ENCODE measurements at regions not wholly inside any gene's neighbourhood (a gene's known extent, or its start where the extent isn't known, plus 50 kb on each side); places are given as distances from the start of the nearest gene placed in this dataset.

GRCh38 chr2:67660015-67660602 lies 263.0 kb downstream of the ETAA1 start:
- no peak for DNase-seq (ENCODE audit: low spot score)

GRCh38 chr2:67660871-67661270 lies 263.7 kb downstream of the ETAA1 start:
- DNase-seq (ENCODE audit: low spot score) = no peak

GRCh38 chr2:67662222-67662621 lies 265.1 kb downstream of the ETAA1 start:
- no peak for DNase-seq (ENCODE audit: low spot score)

- DNase-seq (ENCODE audit: low spot score) = no peak
These were observed 266.6 kb downstream of the ETAA1 start for GRCh38 chr2:67663776-67664175.

GRCh38 chr2:67666386-67667053 lies 269.4 kb downstream of the ETAA1 start:
- DNase-seq (ENCODE audit: low spot score) = no peak

- DNase-seq (ENCODE audit: low spot score) = no peak
These were observed 270.1 kb downstream of the ETAA1 start for GRCh38 chr2:67667054-67667908.

GRCh38 chr2:67668538-67668937 lies 271.4 kb downstream of the ETAA1 start:
- no peak for DNase-seq (ENCODE audit: low spot score)

GRCh38 chr2:67669168-67669567 lies 272.0 kb downstream of the ETAA1 start:
- no peak for DNase-seq (ENCODE audit: low spot score)

- DNase-seq (ENCODE audit: low spot score) = no peak
These were observed 272.6 kb downstream of the ETAA1 start for GRCh38 chr2:67669766-67670165.

GRCh38 chr2:67670747-67671183 lies 273.6 kb downstream of the ETAA1 start:
- no peak for DNase-seq (ENCODE audit: low spot score)

- DNase-seq (ENCODE audit: low spot score) = no peak
These were observed 274.6 kb downstream of the ETAA1 start for GRCh38 chr2:67671464-67672450.

GRCh38 chr2:67674668-67675067 lies 277.5 kb downstream of the ETAA1 start:
- DNase-seq (ENCODE audit: low spot score) = no peak

- no peak for DNase-seq (ENCODE audit: low spot score)
These were observed 287.9 kb downstream of the ETAA1 start for GRCh38 chr2:67684991-67685390.

- DNase-seq (ENCODE audit: low spot score) = no peak
These were observed 289.1 kb downstream of the ETAA1 start for GRCh38 chr2:67686254-67686653.

- no peak for DNase-seq (ENCODE audit: low spot score)
These were observed 292.1 kb downstream of the ETAA1 start for GRCh38 chr2:67689186-67689585.

GRCh38 chr2:67689651-67690050 lies 292.5 kb downstream of the ETAA1 start:
- no peak for DNase-seq (ENCODE audit: low spot score)

- DNase-seq (ENCODE audit: low spot score) = no peak
These were observed 297.3 kb downstream of the ETAA1 start for GRCh38 chr2:67694445-67694844.

GRCh38 chr2:67701011-67701410 lies 303.9 kb downstream of the ETAA1 start:
- DNase-seq (ENCODE audit: low spot score) = no peak

- no peak for DNase-seq (ENCODE audit: low spot score)
These were observed 305.2 kb downstream of the ETAA1 start for GRCh38 chr2:67702284-67702683.

- DNase-seq (ENCODE audit: low spot score) = no peak
These were observed 305.8 kb downstream of the ETAA1 start for GRCh38 chr2:67702937-67703336.

- no peak for DNase-seq (ENCODE audit: low spot score)
These were observed 308.9 kb downstream of the ETAA1 start for GRCh38 chr2:67706082-67706481.

- DNase-seq (ENCODE audit: low spot score) = no peak
These were observed 310.8 kb downstream of the ETAA1 start for GRCh38 chr2:67707896-67708295.

All from mucosa of gallbladder (tissue), 1 donor.